GM12864 (cell line): ENCODE measurements at regions not wholly inside any gene's neighbourhood (a gene's known extent, or its start where the extent isn't known, plus 50 kb on each side); places are given as distances from the start of the nearest gene placed in this dataset.
"Not testable (repeated sequence)": the region's sequence is repeated elsewhere in the genome, so short reads cannot be mapped to it uniquely, and the experiment has no call there.

Experiments
- DNase-seq: peaks from one replicate; pipeline ENCODE4 v3.0.0-alpha.2; 2011; ENCODE audit warnings: low read depth
- H3K4me3 ChIP-seq: 2 replicates; pipeline ENCODE4 v1.5.1; 2011; ENCODE audit warnings: mild to moderate bottlenecking, low read depth, low read length, control low read depth
- CTCF ChIP-seq: IDR thresholded peaks from 2 replicates; pipeline ENCODE4 v1.5.1; 2011; ENCODE audit warnings: low read depth, mild to moderate bottlenecking, moderate library complexity, low read length, control low read depth, inconsistent platforms; ENCODE audit errors: missing control alignments

DNA sequence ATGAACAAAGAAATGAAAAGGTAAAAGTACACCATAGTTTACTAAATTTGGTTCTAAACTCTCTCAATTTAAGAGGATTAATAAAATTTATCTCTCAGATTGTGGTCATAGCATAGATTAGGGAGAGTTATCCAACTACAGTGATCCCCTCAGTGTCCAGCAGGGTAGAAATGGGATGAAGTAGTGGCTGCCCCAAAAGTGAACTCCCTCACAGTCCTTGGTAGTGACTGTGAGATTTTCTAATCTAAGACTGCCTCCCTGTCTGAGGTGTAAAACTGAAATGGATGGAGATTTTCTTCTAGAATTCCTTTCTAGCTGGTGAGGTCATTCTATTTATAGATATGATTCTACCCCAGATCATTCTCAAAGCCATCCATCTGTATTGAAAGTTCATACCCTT lies 455.5 kb downstream of the ACTL7B start:
- TF ChIP-seq CTCF, result no peak
- no peak for DNase-seq
- H3K4me3 ChIP-seq, result no peak overlapping the region

DNA sequence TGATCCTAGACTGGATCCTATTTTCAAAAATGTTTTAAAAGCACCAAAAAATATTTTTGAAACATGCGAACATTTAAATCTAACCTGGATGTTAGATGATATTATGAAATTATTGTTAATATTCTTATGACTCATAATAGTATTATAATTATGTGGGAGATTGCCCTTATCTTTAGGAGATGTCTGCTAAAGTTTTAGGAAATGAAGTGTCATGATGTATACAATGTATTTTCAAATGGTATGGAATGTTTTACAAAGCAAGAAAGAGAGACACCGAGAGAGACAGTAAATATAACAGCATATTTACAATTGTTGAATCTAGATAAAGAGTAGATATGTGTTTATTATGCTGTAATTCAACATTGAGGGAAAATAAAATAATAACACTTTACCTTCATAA lies 455.9 kb downstream of the ACTL7B start:
- no peak for TF ChIP-seq CTCF
- no peak for DNase-seq
- H3K4me3 ChIP-seq, result no peak overlapping the region

- TF ChIP-seq CTCF, result no peak
- no peak for DNase-seq
Observed at GRCh38 chr9:108397286-108397685, 458.5 kb downstream of the ACTL7B start.

DNA sequence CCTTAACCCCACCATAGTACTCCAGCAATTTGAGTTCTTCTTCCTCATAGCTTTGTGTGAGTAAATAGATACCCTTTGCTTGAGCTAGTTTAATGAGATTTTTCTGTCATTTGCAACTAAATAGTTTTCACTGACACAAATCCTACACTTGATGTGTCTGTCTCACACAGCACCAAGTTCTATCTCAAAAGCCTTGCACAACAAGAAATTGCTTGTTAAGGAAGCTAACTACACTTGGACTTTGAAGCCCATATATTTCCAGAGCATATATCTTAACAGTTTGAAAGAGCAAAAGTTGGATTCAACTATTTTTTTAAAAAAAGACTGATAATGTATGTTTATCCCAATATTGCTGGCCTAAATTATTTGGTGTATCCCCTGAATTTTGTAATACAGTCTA lies 459.2 kb downstream of the ACTL7B start:
- no peak overlapping the region for H3K4me3 ChIP-seq
- TF ChIP-seq CTCF, result no peak
- DNase-seq, result no peak

More at GRCh38 chr9:108397286-108397685, 458.5 kb downstream of the ACTL7B start:
- no peak overlapping the region for H3K4me3 ChIP-seq

DNA sequence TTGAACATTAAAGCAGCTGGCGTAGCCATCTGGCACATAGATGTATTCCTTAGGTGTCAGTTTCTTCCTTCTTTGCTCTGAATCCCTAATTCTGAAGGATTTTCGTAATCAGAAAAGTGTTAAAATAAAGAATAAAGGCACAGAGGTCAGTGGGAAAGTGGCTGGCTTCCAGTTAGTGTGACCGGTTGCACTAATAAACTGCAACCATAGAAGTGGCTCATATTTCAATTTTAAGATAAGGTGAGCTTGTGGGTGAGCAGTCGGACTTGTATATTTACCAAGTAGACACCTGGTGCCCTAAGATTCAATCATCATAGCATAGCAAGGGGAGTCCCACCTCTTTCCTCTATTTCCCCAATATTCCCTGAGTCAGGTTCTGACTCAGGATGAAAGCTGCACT lies 459.6 kb downstream of the ACTL7B start:
- no peak overlapping the region for H3K4me3 ChIP-seq
- TF ChIP-seq CTCF, result no peak
- DNase-seq, result no peak

DNA sequence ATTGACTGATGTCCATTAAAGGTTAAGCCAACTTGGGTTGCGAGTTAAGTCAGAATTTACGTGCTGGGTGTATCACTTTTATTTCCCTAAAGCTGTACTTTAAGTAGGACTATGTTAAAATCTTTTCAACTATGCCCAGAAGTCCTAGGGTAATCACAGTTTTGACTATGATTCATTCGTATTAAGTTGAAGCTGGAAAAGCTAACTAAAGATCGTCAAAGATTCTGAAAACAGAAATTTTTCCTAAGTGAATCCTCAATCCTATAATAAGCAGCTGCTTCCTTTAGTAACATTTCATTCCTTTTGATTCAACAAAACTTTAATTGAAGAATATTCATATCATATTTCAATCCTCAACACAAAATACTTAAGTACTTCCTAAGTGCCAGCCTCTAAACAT lies 460.4 kb downstream of the ACTL7B start:
- DNase-seq, result no peak
- TF ChIP-seq CTCF, result no peak
- no peak overlapping the region for H3K4me3 ChIP-seq

DNA sequence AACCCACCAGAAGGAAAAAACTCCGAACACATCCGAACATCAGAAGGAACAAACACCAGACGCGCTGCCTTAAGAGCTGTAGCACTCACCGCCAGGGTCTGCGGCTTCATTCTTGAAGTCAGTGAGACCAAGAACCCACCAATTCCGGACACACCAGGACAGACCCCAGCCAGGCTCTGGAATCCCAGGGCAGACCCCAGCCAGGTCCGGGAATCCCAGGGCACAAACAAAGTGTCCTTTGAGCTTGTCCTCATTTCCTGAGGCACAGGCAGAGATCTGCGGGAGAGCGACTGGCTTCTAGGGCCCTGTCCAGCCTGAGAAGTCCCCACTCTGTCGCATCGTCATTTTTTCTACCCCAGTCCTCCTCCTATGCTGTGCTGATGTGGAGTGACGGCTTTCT lies 461.1 kb downstream of the ACTL7B start:
- no peak for DNase-seq
- H3K4me3 ChIP-seq, result no peak overlapping the region
- no peak for TF ChIP-seq CTCF

GRCh38 chr9:108393481-108394001 lies 462.2 kb downstream of the ACTL7B start:
- DNase-seq, H3K4me3 ChIP-seq: not testable (repeated sequence)
